Activated T-helper 2 cell treated with anti-CD3 and anti-CD28 coated beads, Interferon-gamma antibody, Interleukin-2, Interleukin-4, amounts not matched to agents 10 μg/mL and 5 μg/mL and 100 μg/mL, durations not matched to agents 14 hours and 24 hours and 36 hours (primary cell): ENCODE measurements at regions not wholly inside any gene's neighbourhood (a gene's known extent, or its start where the extent isn't known, plus 50 kb on each side); places are given as distances from the start of the nearest gene placed in this dataset.

Experiments
- DNase-seq: peaks from one replicate; pipeline ENCODE4 v3.0.0; 2021; ENCODE audit warnings: low spot score
- H3K27ac Mint-ChIP-seq: one replicate; pipeline ENCODE4 v1.8.0; 2021; ENCODE audit warnings: mixed read lengths
- H3K27me3 Mint-ChIP-seq: one replicate; pipeline ENCODE4 v1.8.0; 2021; ENCODE audit warnings: low read depth, mixed read lengths
- H3K36me3 Mint-ChIP-seq: one replicate; pipeline ENCODE4 v1.8.0; 2021; ENCODE audit warnings: low read depth, mixed read lengths
- H3K4me1 Mint-ChIP-seq: one replicate; pipeline ENCODE4 v1.8.0; 2021; ENCODE audit warnings: low read depth, mixed read lengths
- H3K4me3 Mint-ChIP-seq: one replicate; pipeline ENCODE4 v1.8.0; 2021; ENCODE audit warnings: low read depth, mild to moderate bottlenecking, moderate library complexity, mixed read lengths
- H3K9me3 Mint-ChIP-seq: one replicate; pipeline ENCODE4 v1.8.0; 2021; ENCODE audit warnings: mixed read lengths
- intact Hi-C: fragments of 100-400 bp; cut with micrococcal nuclease; formaldehyde crosslinking; loops from one replicate; pipeline ENCODE4 v1.15.1; 2023

- H3K4me3 Mint-ChIP-seq: no peak overlapping the region
- peaks cover 6% of the 10 kb centered on the region for H3K27me3 Mint-ChIP-seq
- no peak overlapping the region for H3K27ac Mint-ChIP-seq
- H3K9me3 Mint-ChIP-seq: peaks cover 4% of the 10 kb centered on the region
- H3K4me1 Mint-ChIP-seq: peaks cover 22% of the 10 kb centered on the region
- intact Hi-C loops: no loop called here
- no peak for DNase-seq
- peaks cover 19% of the 10 kb centered on the region for H3K36me3 Mint-ChIP-seq
Observed at GRCh38 chr1:184861755-184862336, 107.2 kb upstream of the EDEM3 start.

GRCh38 chr1:184860985-184861754 lies 106.5 kb upstream of the EDEM3 start:
- intact Hi-C loops: no loop called here
- H3K4me3 Mint-ChIP-seq: no peak overlapping the region
- H3K27me3 Mint-ChIP-seq: peaks cover 6% of the 10 kb centered on the region
- H3K27ac Mint-ChIP-seq: no peak overlapping the region
- H3K9me3 Mint-ChIP-seq: peaks cover 4% of the 10 kb centered on the region
- peaks cover 18% of the 10 kb centered on the region for H3K4me1 Mint-ChIP-seq
- H3K36me3 Mint-ChIP-seq: peaks cover 16% of the 10 kb centered on the region
- DNase-seq: no peak

- Mint-ChIP-seq H3K9me3 (peaks cover 4% of the 10 kb centered on the region), H3K27me3 (peaks cover 7% of the 10 kb centered on the region), H3K27ac (no peak overlapping the region), H3K4me1 (peaks cover 12% of the 10 kb centered on the region), H3K4me3 (no peak overlapping the region), H3K36me3 (peaks cover 13% of the 10 kb centered on the region)
- DNase-seq: no peak
- intact Hi-C loops: no loop called here
Observed at GRCh38 chr1:184860535-184860934, 105.9 kb upstream of the EDEM3 start.

GRCh38 chr1:184859381-184860105 lies 104.9 kb upstream of the EDEM3 start:
- no peak overlapping the region for H3K4me3 Mint-ChIP-seq
- peaks cover 8% of the 10 kb centered on the region for H3K36me3 Mint-ChIP-seq
- DNase-seq: no peak
- peaks cover 10% of the 10 kb centered on the region for H3K27me3 Mint-ChIP-seq
- H3K4me1 Mint-ChIP-seq: peaks cover 9% of the 10 kb centered on the region
- intact Hi-C loops: no loop called here
- no peaks in the 10 kb centered on the region for H3K9me3 Mint-ChIP-seq
- no peak overlapping the region for H3K27ac Mint-ChIP-seq

- no peak overlapping the region for H3K27ac Mint-ChIP-seq
- intact Hi-C loops: no loop called here
- DNase-seq: no peak
- peaks cover 7% of the 10 kb centered on the region for H3K36me3 Mint-ChIP-seq
- H3K27me3 Mint-ChIP-seq: peaks cover 18% of the 10 kb centered on the region
- no peaks in the 10 kb centered on the region for H3K9me3 Mint-ChIP-seq
- H3K4me1 Mint-ChIP-seq: peaks cover 9% of the 10 kb centered on the region
- no peak overlapping the region for H3K4me3 Mint-ChIP-seq
Observed at GRCh38 chr1:184858288-184858687, 103.6 kb upstream of the EDEM3 start.

GRCh38 chr1:184854496-184855140 lies 100.0 kb upstream of the EDEM3 start:
- intact Hi-C loops: no loop called here
- Mint-ChIP-seq H3K36me3 (peaks cover 13% of the 10 kb centered on the region), H3K27me3 (peaks cover 12% of the 10 kb centered on the region), H3K27ac (no peak overlapping the region), H3K4me1 (peaks cover 5% of the 10 kb centered on the region), H3K4me3 (no peak overlapping the region), H3K9me3 (no peaks in the 10 kb centered on the region)
- DNase-seq: no peak

GRCh38 chr1:184854036-184854435 lies 99.4 kb upstream of the EDEM3 start:
- no peak overlapping the region for H3K4me3 Mint-ChIP-seq
- peaks cover 13% of the 10 kb centered on the region for H3K36me3 Mint-ChIP-seq
- H3K27me3 Mint-ChIP-seq: peaks cover 12% of the 10 kb centered on the region
- intact Hi-C loops: no loop called here
- no peak overlapping the region for H3K27ac Mint-ChIP-seq
- peaks cover 5% of the 10 kb centered on the region for H3K4me1 Mint-ChIP-seq
- no peak for DNase-seq
- H3K9me3 Mint-ChIP-seq: no peaks in the 10 kb centered on the region

GRCh38 chr1:184851822-184852746 lies 97.4 kb upstream of the EDEM3 start:
- Mint-ChIP-seq H3K9me3 (no peaks in the 10 kb centered on the region), H3K4me3 (no peak overlapping the region), H3K27me3 (peaks cover 12% of the 10 kb centered on the region)

GRCh38 chr1:184843732-184844495 lies 89.3 kb upstream of the EDEM3 start:
- Mint-ChIP-seq H3K4me3 (no peak overlapping the region), H3K9me3 (no peaks in the 10 kb centered on the region), H3K36me3 (peaks cover 13% of the 10 kb centered on the region), H3K27ac (no peak overlapping the region), H3K27me3 (no peaks in the 10 kb centered on the region), H3K4me1 (peaks cover 35% of the 10 kb centered on the region)
- intact Hi-C loops: loop anchor here (2.0 kb wide), 1 partner anchor 23 kb away; no protein-coding TSS in a partner anchor
- peak; percentile 56 for DNase-seq

More at GRCh38 chr1:184851822-184852746, 97.4 kb upstream of the EDEM3 start:
- intact Hi-C loops: no loop called here
- DNase-seq: no peak
- Mint-ChIP-seq H3K27ac (no peak overlapping the region), H3K36me3 (peaks cover 13% of the 10 kb centered on the region), H3K4me1 (peaks cover 5% of the 10 kb centered on the region)

GRCh38 chr1:184840596-184840995 lies 85.9 kb upstream of the EDEM3 start:
- no peak overlapping the region for H3K4me3 Mint-ChIP-seq
- no peak overlapping the region for H3K27ac Mint-ChIP-seq
- no peaks in the 10 kb centered on the region for H3K9me3 Mint-ChIP-seq
- DNase-seq: peak; percentile 9
- H3K36me3 Mint-ChIP-seq: peaks cover 18% of the 10 kb centered on the region
- intact Hi-C loops: no loop called here
- H3K4me1 Mint-ChIP-seq: peaks cover 38% of the 10 kb centered on the region
- no peaks in the 10 kb centered on the region for H3K27me3 Mint-ChIP-seq

- intact Hi-C loops: no loop called here
- Mint-ChIP-seq H3K4me3 (no peak overlapping the region), H3K4me1 (peaks cover 26% of the 10 kb centered on the region), H3K27me3 (no peaks in the 10 kb centered on the region), H3K36me3 (peaks cover 23% of the 10 kb centered on the region), H3K27ac (no peak overlapping the region), H3K9me3 (peaks cover 6% of the 10 kb centered on the region)
- no peak for DNase-seq
Observed at GRCh38 chr1:184838504-184838951, 83.9 kb upstream of the EDEM3 start.
